Activated T-cell treated with anti-CD3 and anti-CD28 coated beads for 48 hours (primary cell): ENCODE measurements at regions not wholly inside any gene's neighbourhood (a gene's known extent, or its start where the extent isn't known, plus 50 kb on each side); places are given as distances from the start of the nearest gene placed in this dataset.

Experiments
- DNase-seq: peaks from one replicate; pipeline ENCODE4 v3.0.0-alpha.2; 2020; ENCODE audit warnings: low read depth

- DNase-seq, result no peak
These were observed 540.0 kb upstream of the MAP3K7 start for GRCh38 chr6:91126876-91127275.

GRCh38 chr6:91117550-91117949 lies 530.7 kb upstream of the MAP3K7 start:
- DNase-seq, result no peak

GRCh38 chr6:91114123-91114708 lies 527.3 kb upstream of the MAP3K7 start:
- DNase-seq, result no peak

- no peak for DNase-seq
These were observed 519.2 kb upstream of the MAP3K7 start for GRCh38 chr6:91106083-91106482.

- DNase-seq, result no peak
These were observed 518.7 kb upstream of the MAP3K7 start for GRCh38 chr6:91105532-91105931.

GRCh38 chr6:91099479-91099878 lies 512.6 kb upstream of the MAP3K7 start:
- DNase-seq, result no peak

- DNase-seq, result no peak
These were observed 511.1 kb upstream of the MAP3K7 start for GRCh38 chr6:91098006-91098405.

- no peak for DNase-seq
These were observed 510.5 kb upstream of the MAP3K7 start for GRCh38 chr6:91097364-91097763.

- DNase-seq, result no peak
These were observed 508.1 kb upstream of the MAP3K7 start for GRCh38 chr6:91094806-91095475.

- DNase-seq, result no peak
These were observed 507.5 kb upstream of the MAP3K7 start for GRCh38 chr6:91094341-91094740.

GRCh38 chr6:91088976-91089375 lies 502.1 kb upstream of the MAP3K7 start:
- no peak for DNase-seq

GRCh38 chr6:91088515-91088914 lies 501.6 kb upstream of the MAP3K7 start:
- no peak for DNase-seq

- DNase-seq, result no peak
These were observed 501.0 kb upstream of the MAP3K7 start for GRCh38 chr6:91087908-91088307.

- DNase-seq, result no peak
These were observed 496.3 kb upstream of the MAP3K7 start for GRCh38 chr6:91083211-91083610.

GRCh38 chr6:91082311-91082832 lies 495.5 kb upstream of the MAP3K7 start:
- no peak for DNase-seq

GRCh38 chr6:91081452-91082067 lies 494.7 kb upstream of the MAP3K7 start:
- no peak for DNase-seq

GRCh38 chr6:91080871-91081270 lies 494.0 kb upstream of the MAP3K7 start:
- no peak for DNase-seq

GRCh38 chr6:91079969-91080368 lies 493.1 kb upstream of the MAP3K7 start:
- no peak for DNase-seq

GRCh38 chr6:91075244-91075976 lies 488.5 kb upstream of the MAP3K7 start:
- no peak for DNase-seq

GRCh38 chr6:91063362-91063761 lies 476.5 kb upstream of the MAP3K7 start:
- no peak for DNase-seq

GRCh38 chr6:91057689-91058088 lies 470.8 kb upstream of the MAP3K7 start:
- no peak for DNase-seq

- no peak for DNase-seq
These were observed 469.1 kb upstream of the MAP3K7 start for GRCh38 chr6:91055959-91056358.
